ENCODE measurements at regions not wholly inside any gene's neighbourhood (a gene's known extent, or its start where the extent isn't known, plus 50 kb on each side); places are given as distances from the start of the nearest gene placed in this dataset.
"Not testable (repeated sequence)": the region's sequence is repeated elsewhere in the genome, so short reads cannot be mapped to it uniquely, and the experiment has no call there.

DNA sequence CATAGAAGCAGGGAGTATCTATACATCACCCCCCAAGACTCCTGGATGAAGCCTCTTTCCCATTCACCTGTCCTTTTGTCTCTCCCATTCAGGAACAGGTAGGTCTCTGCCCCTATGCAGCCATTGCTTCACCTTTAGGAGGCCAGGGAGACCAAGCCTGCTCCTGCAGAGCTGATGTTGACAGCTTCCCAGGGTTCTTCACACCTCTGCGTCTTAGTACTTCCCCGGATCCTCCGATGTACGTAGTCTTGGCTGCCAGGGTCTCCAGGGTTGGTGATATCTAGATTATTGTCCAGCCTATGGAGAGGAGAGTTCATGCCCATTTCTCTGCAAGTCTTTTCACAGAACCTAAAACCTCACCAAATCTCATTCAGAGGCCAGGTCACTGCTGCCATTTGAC, 365.7 kb upstream of the KLF6 start:
- H3K9me2 ChIP-seq (ENCODE audit: insufficient read depth): no peaks in the 10 kb centered on the region
- H3K4me2 ChIP-seq (ENCODE audit: unreplicated experiment): no peak overlapping the region
- H3K27me3 ChIP-seq (replicated peaks; ENCODE audit: insufficient read depth): no peaks in the 10 kb centered on the region
- no peaks in the 10 kb centered on the region for H3K79me2 ChIP-seq (ENCODE audit: insufficient read depth)
- DNase-seq: no peak
- TF ChIP-seq EZH2 (IDR thresholded peaks at IDR 0.05; ENCODE audit: insufficient read depth, poor library complexity, severe bottlenecking) (no peak), EZH2phosphoT487 (IDR thresholded peaks at IDR 0.05; ENCODE audit: insufficient read depth, low read depth) (no peak)
- no peaks in the 10 kb centered on the region for H3K9me3 ChIP-seq (ENCODE audit: low read depth)
- H3K9ac ChIP-seq: no peak overlapping the region
- H4K20me1 ChIP-seq (ENCODE audit: insufficient read depth): no peaks in the 10 kb centered on the region
- no peaks in the 10 kb centered on the region for H3F3A ChIP-seq (ENCODE audit: insufficient read depth)
- H3K4me3 ChIP-seq: no peak overlapping the region
- H3K4me1 ChIP-seq (ENCODE audit: insufficient read depth): no peaks in the 10 kb centered on the region
- no peak overlapping the region for H3K27ac ChIP-seq
- in situ Hi-C loops (cut with MboI): no loop called here
- H3K36me3 ChIP-seq (ENCODE audit: low read depth): no peaks in the 10 kb centered on the region
- WGBS, 2 experiments (ENCODE audit: low coverage in 1 of 2, low lambda C conversion rate in 2 of 2, missing lambda C conversion rate in 2 of 2): 98 to 100% methylated on average over 4 of the region's 4 CpGs
- H2AFZ ChIP-seq: no peak overlapping the region

- 95 to 99% methylated on average over 13 to 14 of the region's 14 CpGs for WGBS, 2 experiments (ENCODE audit: low coverage in 1 of 2, low lambda C conversion rate in 2 of 2, missing lambda C conversion rate in 2 of 2)
- H2AFZ ChIP-seq; DNase-seq; H3K27me3 ChIP-seq (replicated peaks; ENCODE audit: insufficient read depth); H3K9me2 ChIP-seq (ENCODE audit: insufficient read depth); H3K4me2 ChIP-seq (ENCODE audit: unreplicated experiment); in situ Hi-C loops (cut with MboI); H4K20me1 ChIP-seq (ENCODE audit: insufficient read depth); H3K9me3 ChIP-seq (ENCODE audit: low read depth); H3K36me3 ChIP-seq (ENCODE audit: low read depth); H3K4me3 ChIP-seq; H3K27ac ChIP-seq; H3K9ac ChIP-seq; H3K79me2 ChIP-seq (ENCODE audit: insufficient read depth); H3F3A ChIP-seq (ENCODE audit: insufficient read depth); H3K4me1 ChIP-seq (ENCODE audit: insufficient read depth): not testable (repeated sequence)
Measured at GRCh38 chr10:4149460-4149859, 364.5 kb upstream of the KLF6 start.

DNA sequence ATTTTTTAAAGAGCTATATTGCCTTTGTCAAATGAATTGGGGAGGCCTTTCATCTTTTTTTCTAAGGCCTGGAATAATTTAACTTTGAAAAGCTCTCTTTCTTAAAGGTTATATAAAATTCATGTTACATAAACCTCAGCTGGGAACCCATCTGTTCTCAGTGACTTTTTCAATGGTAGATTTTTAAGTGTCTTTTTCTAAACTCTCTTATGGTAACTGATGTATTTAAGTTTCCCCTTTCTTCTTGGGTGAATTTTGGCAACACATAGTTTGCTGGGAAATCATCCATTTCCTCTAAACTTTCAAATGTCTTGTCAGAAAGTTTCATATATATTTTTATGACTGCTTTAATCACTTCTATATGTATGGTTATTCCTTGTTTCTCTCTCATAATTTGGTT, 362.2 kb upstream of the KLF6 start:
- H3K9ac ChIP-seq: no peak overlapping the region
- no peak for DNase-seq
- H4K20me1 ChIP-seq (ENCODE audit: insufficient read depth): no peaks in the 10 kb centered on the region
- no peaks in the 10 kb centered on the region for H3K79me2 ChIP-seq (ENCODE audit: insufficient read depth)
- in situ Hi-C loops (cut with MboI): no loop called here
- H3K27me3 ChIP-seq (replicated peaks; ENCODE audit: insufficient read depth): no peaks in the 10 kb centered on the region
- TF ChIP-seq EZH2phosphoT487 (IDR thresholded peaks at IDR 0.05; ENCODE audit: insufficient read depth, low read depth) (no peak), EZH2 (IDR thresholded peaks at IDR 0.05; ENCODE audit: insufficient read depth, poor library complexity, severe bottlenecking) (no peak)
- H3K9me2 ChIP-seq (ENCODE audit: insufficient read depth): no peaks in the 10 kb centered on the region
- no peak overlapping the region for H3K4me3 ChIP-seq
- no peaks in the 10 kb centered on the region for H3K36me3 ChIP-seq (ENCODE audit: low read depth)
- H2AFZ ChIP-seq: no peak overlapping the region
- H3K27ac ChIP-seq: no peak overlapping the region
- no peaks in the 10 kb centered on the region for H3K9me3 ChIP-seq (ENCODE audit: low read depth)
- no peak overlapping the region for H3K4me2 ChIP-seq (ENCODE audit: unreplicated experiment)
- peaks cover 4% of the 10 kb centered on the region; the same call in 1 of the 2 replicates for H3K4me1 ChIP-seq (ENCODE audit: insufficient read depth)
- no peaks in the 10 kb centered on the region for H3F3A ChIP-seq (ENCODE audit: insufficient read depth)

GRCh38 chr10:4144817-4145216, 359.8 kb upstream of the KLF6 start:
- Histone ChIP-seq H3F3A (ENCODE audit: insufficient read depth) (no peaks in the 10 kb centered on the region), H4K20me1 (ENCODE audit: insufficient read depth) (no peaks in the 10 kb centered on the region), H3K4me3 (no peak overlapping the region), H3K27me3 (replicated peaks; ENCODE audit: insufficient read depth) (no peaks in the 10 kb centered on the region), H3K4me1 (ENCODE audit: insufficient read depth) (peaks cover 4% of the 10 kb centered on the region; the same call in 1 of the 2 replicates), H3K79me2 (ENCODE audit: insufficient read depth) (no peaks in the 10 kb centered on the region), H3K9me2 (ENCODE audit: insufficient read depth) (no peaks in the 10 kb centered on the region), H3K36me3 (ENCODE audit: low read depth) (no peaks in the 10 kb centered on the region), H2AFZ (no peak overlapping the region), H3K9me3 (ENCODE audit: low read depth) (no peaks in the 10 kb centered on the region), H3K9ac (no peak overlapping the region), H3K27ac (no peak overlapping the region), H3K4me2 (ENCODE audit: unreplicated experiment) (no peak overlapping the region)
- 66 to 69% methylated on average over 6 of the region's 6 CpGs for WGBS, 2 experiments (ENCODE audit: low coverage in 1 of 2, low lambda C conversion rate in 2 of 2, missing lambda C conversion rate in 2 of 2)
- peak; percentile 63 for DNase-seq
- in situ Hi-C loops (cut with MboI): no loop called here
- TF ChIP-seq EZH2phosphoT487 (IDR thresholded peaks at IDR 0.05; ENCODE audit: insufficient read depth, low read depth) (no peak), EZH2 (IDR thresholded peaks at IDR 0.05; ENCODE audit: insufficient read depth, poor library complexity, severe bottlenecking) (no peak)

GRCh38 chr10:4141471-4141870, 356.5 kb upstream of the KLF6 start:
- in situ Hi-C loops (cut with MboI): no loop called here
- H2AFZ ChIP-seq: no peak overlapping the region
- H3K9me3 ChIP-seq (ENCODE audit: low read depth): no peaks in the 10 kb centered on the region
- no peaks in the 10 kb centered on the region for H3F3A ChIP-seq (ENCODE audit: insufficient read depth)
- no peaks in the 10 kb centered on the region for H3K27me3 ChIP-seq (replicated peaks; ENCODE audit: insufficient read depth)
- TF ChIP-seq EZH2phosphoT487 (IDR thresholded peaks at IDR 0.05; ENCODE audit: insufficient read depth, low read depth): no peak
- no peak for TF ChIP-seq EZH2 (IDR thresholded peaks at IDR 0.05; ENCODE audit: insufficient read depth, poor library complexity, severe bottlenecking)
- H4K20me1 ChIP-seq (ENCODE audit: insufficient read depth): no peaks in the 10 kb centered on the region
- no peak overlapping the region for H3K27ac ChIP-seq
- no peaks in the 10 kb centered on the region for H3K79me2 ChIP-seq (ENCODE audit: insufficient read depth)
- no peaks in the 10 kb centered on the region for H3K9me2 ChIP-seq (ENCODE audit: insufficient read depth)
- H3K4me1 ChIP-seq (ENCODE audit: insufficient read depth): peaks cover 14% of the 10 kb centered on the region
- H3K9ac ChIP-seq: no peak overlapping the region
- DNase-seq: peak; percentile 26
- no peak overlapping the region for H3K4me3 ChIP-seq
- 76 to 78% methylated on average over 4 of the region's 4 CpGs for WGBS, 2 experiments (ENCODE audit: low coverage in 1 of 2, low lambda C conversion rate in 2 of 2, missing lambda C conversion rate in 2 of 2)
- no peak overlapping the region for H3K4me2 ChIP-seq (ENCODE audit: unreplicated experiment)
- no peaks in the 10 kb centered on the region for H3K36me3 ChIP-seq (ENCODE audit: low read depth)
